ENCODE measurements at regions not wholly inside any gene's neighbourhood (a gene's known extent, or its start where the extent isn't known, plus 50 kb on each side); places are given as distances from the start of the nearest gene placed in this dataset.

DNA sequence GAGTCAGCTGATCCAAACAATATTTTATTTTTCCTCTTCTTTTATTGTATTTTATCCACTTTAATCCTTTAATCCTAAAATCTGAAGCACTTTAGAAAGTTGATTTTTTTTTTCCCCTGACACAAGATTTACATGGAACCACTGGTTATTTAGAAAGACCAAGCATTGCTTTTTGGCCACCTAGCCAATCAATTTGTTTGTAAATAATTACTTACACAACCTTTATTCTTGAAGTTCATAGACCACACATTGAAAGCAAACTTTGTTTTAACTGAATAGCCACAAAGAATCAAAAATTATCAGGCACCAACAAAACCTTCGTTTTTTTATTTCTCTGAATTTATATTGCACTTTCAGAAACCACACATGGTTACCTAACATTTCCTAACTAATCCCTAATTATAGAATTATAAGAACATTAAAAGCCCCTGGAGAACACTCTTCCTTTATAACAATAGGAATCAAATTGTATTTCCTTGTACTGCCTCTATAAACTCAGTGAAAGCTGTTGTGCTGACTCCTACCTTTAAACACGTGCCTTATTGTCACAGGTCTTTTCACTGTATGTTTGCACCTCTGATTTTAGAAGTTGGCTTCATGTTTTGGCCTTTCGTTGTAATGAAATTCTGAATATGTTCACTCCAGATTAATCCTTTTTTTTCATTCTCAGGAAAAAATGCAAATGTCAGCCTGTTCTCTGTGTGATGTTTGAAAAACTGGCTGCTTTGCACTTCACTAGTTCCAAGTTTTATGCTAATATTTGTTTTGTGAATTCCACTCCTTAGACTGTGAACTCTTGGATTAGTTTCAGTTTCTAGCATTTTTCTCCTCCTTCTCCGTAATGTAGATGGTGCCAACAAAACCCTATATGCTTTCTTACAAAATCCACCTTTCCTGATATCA is 1511.9 kb downstream of the REEP3 start:
- Histone ChIP-seq H3K4me1 (ENCODE audit: control insufficient read depth, insufficient read depth, low read length) (no peaks in the 10 kb centered on the region), H3K36me3 (ENCODE audit: control insufficient read depth, insufficient read depth, low read length) (no peaks in the 10 kb centered on the region), H3K9me3 (ENCODE audit: control insufficient read depth, low read length) (peaks cover 24% of the 10 kb centered on the region), H3K27ac (ENCODE audit: low read depth, low read length) (no peak overlapping the region), H3K9ac (ENCODE audit: extremely low read depth, low read length, poor library complexity, severe bottlenecking) (no peak overlapping the region), H3K27me3 (ENCODE audit: control insufficient read depth, insufficient read depth, low read length, poor library complexity, severe bottlenecking) (no peaks in the 10 kb centered on the region), H3K4me3 (ENCODE audit: low read length) (no peak overlapping the region)
- H3K27me3 Mint-ChIP-seq (ENCODE audit: insufficient read depth), result no peaks in the 10 kb centered on the region
- peaks cover 1% of the 10 kb centered on the region for H3K4me1 Mint-ChIP-seq
- peaks cover 23% of the 10 kb centered on the region for H3K9me3 Mint-ChIP-seq
- no peaks in the 10 kb centered on the region for H3K36me3 Mint-ChIP-seq (ENCODE audit: low read depth)
- H3K27ac Mint-ChIP-seq, result no peak overlapping the region
- TF ChIP-seq, protein P1, sequence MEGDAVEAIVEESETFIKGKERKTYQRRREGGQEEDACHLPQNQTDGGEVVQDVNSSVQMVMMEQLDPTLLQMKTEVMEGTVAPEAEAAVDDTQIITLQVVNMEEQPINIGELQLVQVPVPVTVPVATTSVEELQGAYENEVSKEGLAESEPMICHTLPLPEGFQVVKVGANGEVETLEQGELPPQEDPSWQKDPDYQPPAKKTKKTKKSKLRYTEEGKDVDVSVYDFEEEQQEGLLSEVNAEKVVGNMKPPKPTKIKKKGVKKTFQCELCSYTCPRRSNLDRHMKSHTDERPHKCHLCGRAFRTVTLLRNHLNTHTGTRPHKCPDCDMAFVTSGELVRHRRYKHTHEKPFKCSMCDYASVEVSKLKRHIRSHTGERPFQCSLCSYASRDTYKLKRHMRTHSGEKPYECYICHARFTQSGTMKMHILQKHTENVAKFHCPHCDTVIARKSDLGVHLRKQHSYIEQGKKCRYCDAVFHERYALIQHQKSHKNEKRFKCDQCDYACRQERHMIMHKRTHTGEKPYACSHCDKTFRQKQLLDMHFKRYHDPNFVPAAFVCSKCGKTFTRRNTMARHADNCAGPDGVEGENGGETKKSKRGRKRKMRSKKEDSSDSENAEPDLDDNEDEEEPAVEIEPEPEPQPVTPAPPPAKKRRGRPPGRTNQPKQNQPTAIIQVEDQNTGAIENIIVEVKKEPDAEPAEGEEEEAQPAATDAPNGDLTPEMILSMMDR (conservative IDR thresholded peaks at IDR 0.05), result no peak
- no peak overlapping the region for H3K4me3 Mint-ChIP-seq
- DNase-seq, result no peak
- 83 to 94% methylated on average over 2 to 4 of the region's 4 CpGs for WGBS, 2 experiments (ENCODE audit: insufficient coverage in 1 of 2, insufficient read length in 1 of 2)

DNA sequence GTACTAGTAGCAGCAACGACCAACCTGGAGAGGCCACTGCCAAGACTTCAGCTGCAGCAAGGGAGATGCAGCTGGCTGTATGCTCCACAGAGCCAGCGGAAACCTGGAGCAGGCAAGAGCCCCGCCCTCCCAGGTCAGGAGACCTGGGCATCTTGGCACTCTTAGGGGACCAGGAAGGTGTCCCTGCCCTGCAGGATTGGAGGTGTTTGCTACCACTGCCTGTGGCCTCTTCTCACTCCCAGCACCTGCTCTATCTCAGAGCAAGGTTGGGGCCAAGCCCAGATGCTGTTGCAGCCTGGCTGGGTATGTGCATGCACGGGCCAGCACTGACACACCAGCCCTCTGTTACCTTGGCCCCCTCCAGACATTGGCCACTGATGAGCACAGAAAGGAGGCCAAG is 1512.8 kb downstream of the REEP3 start:
- H3K9me3 Mint-ChIP-seq, result peaks cover 23% of the 10 kb centered on the region
- Histone ChIP-seq H3K4me1 (ENCODE audit: control insufficient read depth, insufficient read depth, low read length) (no peaks in the 10 kb centered on the region), H3K36me3 (ENCODE audit: control insufficient read depth, insufficient read depth, low read length) (no peaks in the 10 kb centered on the region), H3K9me3 (ENCODE audit: control insufficient read depth, low read length) (peaks cover 24% of the 10 kb centered on the region), H3K9ac (ENCODE audit: extremely low read depth, low read length, poor library complexity, severe bottlenecking) (no peak overlapping the region), H3K27me3 (ENCODE audit: control insufficient read depth, insufficient read depth, low read length, poor library complexity, severe bottlenecking) (no peaks in the 10 kb centered on the region), H3K27ac (ENCODE audit: low read depth, low read length) (no peak overlapping the region), H3K4me3 (ENCODE audit: low read length) (no peak overlapping the region)
- no peaks in the 10 kb centered on the region for H3K27me3 Mint-ChIP-seq (ENCODE audit: insufficient read depth)
- H3K4me1 Mint-ChIP-seq, result peaks cover 1% of the 10 kb centered on the region
- TF ChIP-seq, protein P1 (conservative IDR thresholded peaks at IDR 0.05), result no peak
- H3K4me3 Mint-ChIP-seq, result no peak overlapping the region
- H3K36me3 Mint-ChIP-seq (ENCODE audit: low read depth), result no peaks in the 10 kb centered on the region
- H3K27ac Mint-ChIP-seq, result no peak overlapping the region
- WGBS, 2 experiments (ENCODE audit: insufficient coverage in 1 of 2, insufficient read length in 1 of 2), result 80 to 90% methylated on average over 1 to 4 of the region's 4 CpGs
- no peak for DNase-seq

DNA sequence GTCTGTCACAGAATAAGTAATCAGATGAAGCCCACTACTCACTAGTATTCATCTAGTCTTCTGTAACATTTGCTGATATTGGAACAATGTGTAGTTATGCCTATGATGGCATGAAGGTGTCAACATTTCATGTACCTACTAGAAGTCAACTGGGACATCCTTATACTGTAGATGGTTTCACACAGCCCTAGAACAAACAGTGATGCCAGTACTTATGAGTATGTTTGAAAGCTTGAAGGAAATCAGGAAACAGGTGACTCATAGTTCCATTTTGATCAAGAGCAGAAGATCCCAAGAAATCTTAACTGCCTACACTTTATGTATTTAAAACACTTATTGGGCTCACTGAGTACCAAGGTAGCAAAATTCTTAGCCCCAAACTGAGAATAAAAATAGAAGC is 1519.6 kb downstream of the REEP3 start:
- Mint-ChIP-seq H3K27ac (no peak overlapping the region), H3K27me3 (ENCODE audit: insufficient read depth) (no peaks in the 10 kb centered on the region), H3K4me3 (no peak overlapping the region), H3K4me1 (no peaks in the 10 kb centered on the region), H3K36me3 (ENCODE audit: low read depth) (no peaks in the 10 kb centered on the region), H3K9me3 (no peaks in the 10 kb centered on the region)
- TF ChIP-seq, protein P1 (conservative IDR thresholded peaks at IDR 0.05), result no peak
- Histone ChIP-seq H3K4me1 (ENCODE audit: control insufficient read depth, insufficient read depth, low read length) (no peaks in the 10 kb centered on the region), H3K9me3 (ENCODE audit: control insufficient read depth, low read length) (no peaks in the 10 kb centered on the region), H3K36me3 (ENCODE audit: control insufficient read depth, insufficient read depth, low read length) (no peaks in the 10 kb centered on the region), H3K27ac (ENCODE audit: low read depth, low read length) (no peak overlapping the region), H3K9ac (ENCODE audit: extremely low read depth, low read length, poor library complexity, severe bottlenecking) (no peak overlapping the region), H3K27me3 (ENCODE audit: control insufficient read depth, insufficient read depth, low read length, poor library complexity, severe bottlenecking) (no peaks in the 10 kb centered on the region), H3K4me3 (ENCODE audit: low read length) (no peak overlapping the region)
- DNase-seq, result no peak
